ENCODE measurements at regions not wholly inside any gene's neighbourhood (a gene's known extent, or its start where the extent isn't known, plus 50 kb on each side); places are given as distances from the start of the nearest gene placed in this dataset.
A peak's percentile ranks its signal among the peaks of the same experiment; 100 is the strongest.

DNA sequence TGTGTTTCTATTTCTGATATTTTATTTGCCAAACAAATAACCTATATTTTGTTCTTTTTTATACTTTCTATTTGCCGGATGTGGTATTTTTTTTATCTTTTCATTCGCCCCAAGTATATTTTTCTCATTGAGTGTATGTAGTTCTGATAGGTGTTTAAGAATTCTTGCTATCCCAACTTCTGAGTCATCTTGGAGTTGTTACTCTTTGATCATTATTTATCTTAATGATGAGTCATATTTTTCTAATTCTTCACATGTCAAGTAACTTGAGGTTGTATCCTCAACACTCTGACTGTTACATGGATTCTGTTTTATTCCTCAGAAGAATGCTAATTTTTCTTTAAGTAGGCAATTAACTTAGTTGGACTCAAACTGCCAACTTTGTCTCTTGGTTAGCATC lies 498.1 kb downstream of the TLE1 start:
- no peak overlapping the region for H3K27ac Mint-ChIP-seq (ENCODE audit: unreplicated experiment)
- DNase-seq: no peak
- peaks cover 7% of the 10 kb centered on the region for H3K36me3 Mint-ChIP-seq (ENCODE audit: unreplicated experiment)
- H3K9me3 Mint-ChIP-seq (ENCODE audit: unreplicated experiment): no peaks in the 10 kb centered on the region
- no peaks in the 10 kb centered on the region for H3K27me3 Mint-ChIP-seq (ENCODE audit: unreplicated experiment)
- no peak overlapping the region for H3K4me3 Mint-ChIP-seq (ENCODE audit: unreplicated experiment)
- no peaks in the 10 kb centered on the region for H3K4me1 Mint-ChIP-seq (ENCODE audit: low read depth, unreplicated experiment)
- TF ChIP-seq, protein P1, sequence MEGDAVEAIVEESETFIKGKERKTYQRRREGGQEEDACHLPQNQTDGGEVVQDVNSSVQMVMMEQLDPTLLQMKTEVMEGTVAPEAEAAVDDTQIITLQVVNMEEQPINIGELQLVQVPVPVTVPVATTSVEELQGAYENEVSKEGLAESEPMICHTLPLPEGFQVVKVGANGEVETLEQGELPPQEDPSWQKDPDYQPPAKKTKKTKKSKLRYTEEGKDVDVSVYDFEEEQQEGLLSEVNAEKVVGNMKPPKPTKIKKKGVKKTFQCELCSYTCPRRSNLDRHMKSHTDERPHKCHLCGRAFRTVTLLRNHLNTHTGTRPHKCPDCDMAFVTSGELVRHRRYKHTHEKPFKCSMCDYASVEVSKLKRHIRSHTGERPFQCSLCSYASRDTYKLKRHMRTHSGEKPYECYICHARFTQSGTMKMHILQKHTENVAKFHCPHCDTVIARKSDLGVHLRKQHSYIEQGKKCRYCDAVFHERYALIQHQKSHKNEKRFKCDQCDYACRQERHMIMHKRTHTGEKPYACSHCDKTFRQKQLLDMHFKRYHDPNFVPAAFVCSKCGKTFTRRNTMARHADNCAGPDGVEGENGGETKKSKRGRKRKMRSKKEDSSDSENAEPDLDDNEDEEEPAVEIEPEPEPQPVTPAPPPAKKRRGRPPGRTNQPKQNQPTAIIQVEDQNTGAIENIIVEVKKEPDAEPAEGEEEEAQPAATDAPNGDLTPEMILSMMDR (IDR thresholded peaks at IDR 0.05; ENCODE audit: partially characterized antibody, unreplicated experiment): no peak

DNA sequence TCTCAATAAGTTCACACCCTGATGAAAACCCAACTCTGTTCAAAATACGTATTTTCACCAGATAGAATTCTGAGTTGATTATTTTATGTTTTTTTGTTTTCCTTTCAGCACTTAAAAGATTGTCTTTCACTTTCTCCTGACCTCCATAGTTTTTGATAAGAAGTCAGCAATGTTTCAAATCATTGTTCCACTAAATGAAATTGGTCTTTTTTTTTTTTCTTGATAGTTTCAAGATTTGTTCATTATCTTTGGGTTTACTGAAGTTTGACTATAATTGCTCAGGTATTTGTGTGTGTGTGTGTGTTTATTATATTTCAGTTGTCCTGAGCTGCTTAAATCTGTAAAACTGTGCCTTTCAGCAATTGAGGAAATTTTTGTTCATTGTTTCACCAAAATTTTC lies 498.7 kb downstream of the TLE1 start:
- TF ChIP-seq, protein P1 (IDR thresholded peaks at IDR 0.05; ENCODE audit: partially characterized antibody, unreplicated experiment): no peak
- DNase-seq: no peak
- Mint-ChIP-seq H3K27me3 (ENCODE audit: unreplicated experiment) (no peaks in the 10 kb centered on the region), H3K27ac (ENCODE audit: unreplicated experiment) (no peak overlapping the region), H3K36me3 (ENCODE audit: unreplicated experiment) (peaks cover 7% of the 10 kb centered on the region), H3K4me3 (ENCODE audit: unreplicated experiment) (no peak overlapping the region), H3K9me3 (ENCODE audit: unreplicated experiment) (no peaks in the 10 kb centered on the region), H3K4me1 (ENCODE audit: low read depth, unreplicated experiment) (no peaks in the 10 kb centered on the region)

DNA sequence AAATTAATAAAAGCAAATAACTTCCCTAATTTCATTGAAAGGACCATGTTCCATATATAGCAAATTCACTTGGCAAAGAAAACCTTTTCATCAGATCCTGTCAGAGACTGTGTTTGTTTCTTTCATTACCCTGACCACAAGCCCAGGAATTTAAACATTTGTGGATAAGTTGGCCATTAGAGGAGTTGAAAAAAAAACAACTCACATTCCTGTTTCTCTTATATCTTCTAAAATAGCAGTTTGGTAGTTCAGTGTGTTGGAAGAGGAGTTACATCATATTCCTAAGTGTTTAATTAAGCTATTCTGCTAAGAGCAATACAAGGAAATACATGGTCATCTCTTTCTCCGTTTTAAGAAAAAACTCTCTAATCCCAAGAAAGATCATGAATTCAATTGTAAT lies 505.6 kb downstream of the TLE1 start:
- H3K9me3 Mint-ChIP-seq (ENCODE audit: unreplicated experiment): no peaks in the 10 kb centered on the region
- H3K27me3 Mint-ChIP-seq (ENCODE audit: unreplicated experiment): no peaks in the 10 kb centered on the region
- H3K4me1 Mint-ChIP-seq (ENCODE audit: low read depth, unreplicated experiment): peaks cover 12% of the 10 kb centered on the region
- no peak overlapping the region for H3K4me3 Mint-ChIP-seq (ENCODE audit: unreplicated experiment)
- H3K36me3 Mint-ChIP-seq (ENCODE audit: unreplicated experiment): no peaks in the 10 kb centered on the region
- TF ChIP-seq, protein P1 (IDR thresholded peaks at IDR 0.05; ENCODE audit: partially characterized antibody, unreplicated experiment): no peak
- DNase-seq: no peak
- no peak overlapping the region for H3K27ac Mint-ChIP-seq (ENCODE audit: unreplicated experiment)

DNA sequence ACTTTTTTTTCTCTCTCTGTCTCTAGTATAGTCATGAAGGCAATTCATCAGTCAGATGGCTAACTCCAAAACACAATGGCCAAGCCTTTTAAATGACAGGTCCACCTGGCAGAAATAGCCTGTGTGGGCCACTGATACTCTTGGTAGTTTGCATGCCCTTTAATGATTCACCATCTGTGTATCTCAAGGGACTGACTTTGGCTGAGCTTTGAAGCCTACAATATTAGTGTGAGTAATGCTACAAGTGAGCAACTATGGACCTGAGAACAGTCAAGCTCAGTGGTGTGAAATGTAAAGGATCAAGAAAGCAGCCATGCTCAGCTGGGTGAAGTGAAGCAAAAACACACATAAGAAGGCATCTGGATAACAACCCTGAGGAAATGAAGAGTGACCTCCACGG lies 506.9 kb downstream of the TLE1 start:
- Mint-ChIP-seq H3K9me3 (ENCODE audit: unreplicated experiment) (no peaks in the 10 kb centered on the region), H3K27ac (ENCODE audit: unreplicated experiment) (peak overlapping the region; percentile 77), H3K4me3 (ENCODE audit: unreplicated experiment) (no peak overlapping the region), H3K36me3 (ENCODE audit: unreplicated experiment) (no peaks in the 10 kb centered on the region), H3K4me1 (ENCODE audit: low read depth, unreplicated experiment) (peaks cover 12% of the 10 kb centered on the region), H3K27me3 (ENCODE audit: unreplicated experiment) (no peaks in the 10 kb centered on the region)
- DNase-seq: no peak
- TF ChIP-seq, protein P1 (IDR thresholded peaks at IDR 0.05; ENCODE audit: partially characterized antibody, unreplicated experiment): no peak

DNA sequence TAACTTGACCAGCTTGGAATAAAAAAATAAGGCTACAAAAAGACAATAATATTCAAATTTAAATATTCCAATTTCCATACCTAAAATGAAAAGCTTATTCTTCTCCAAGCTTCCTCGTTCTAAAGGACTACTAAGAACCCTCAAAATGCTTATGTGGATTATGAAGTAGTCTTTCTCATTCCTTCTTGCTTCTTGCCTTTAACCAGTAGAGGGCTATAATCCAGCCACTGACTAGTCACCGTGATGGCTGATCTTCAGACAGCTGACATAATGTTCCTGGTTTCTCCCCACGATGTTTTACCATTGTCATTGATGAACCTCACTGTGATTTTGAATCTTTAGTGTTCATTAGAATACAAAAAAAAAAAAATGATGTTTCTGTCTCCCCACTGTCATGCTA lies 515.3 kb downstream of the TLE1 start:
- H3K27ac Mint-ChIP-seq (ENCODE audit: unreplicated experiment): no peak overlapping the region
- no peak for DNase-seq
- H3K27me3 Mint-ChIP-seq (ENCODE audit: unreplicated experiment): no peaks in the 10 kb centered on the region
- no peaks in the 10 kb centered on the region for H3K9me3 Mint-ChIP-seq (ENCODE audit: unreplicated experiment)
- TF ChIP-seq, protein P1 (IDR thresholded peaks at IDR 0.05; ENCODE audit: partially characterized antibody, unreplicated experiment): no peak
- no peaks in the 10 kb centered on the region for H3K4me1 Mint-ChIP-seq (ENCODE audit: low read depth, unreplicated experiment)
- peaks cover 7% of the 10 kb centered on the region for H3K36me3 Mint-ChIP-seq (ENCODE audit: unreplicated experiment)
- no peak overlapping the region for H3K4me3 Mint-ChIP-seq (ENCODE audit: unreplicated experiment)
